Upper lobe of left lung (tissue), 6 donors: ENCODE measurements at regions not wholly inside any gene's neighbourhood (a gene's known extent, or its start where the extent isn't known, plus 50 kb on each side); places are given as distances from the start of the nearest gene placed in this dataset.

Experiments used
- ATAC-seq, 2 donors: fragments of 200-7000 bp; cut with Tn5 transposase; one replicate each; pipeline ENCODE4 v1.9.1; 2022; ENCODE audit warnings: mild to moderate bottlenecking in 2 of 2, moderate library complexity in 2 of 2; ENCODE audit not compliant: low FRiP score in 2 of 2
- DNase-seq, 2 donors: peaks; one replicate each; pipeline ENCODE4 v3.0.0-alpha.2; 2019 to 2020
- H3K27ac ChIP-seq, 4 donors: fragments of 200-600 bp; sonication (generic); one replicate each; pipeline ENCODE4 v1.5.1; 2016 to 2019
- H3K27me3 ChIP-seq, 4 donors: fragments of 200-600 bp; sonication (generic); one replicate each; pipeline ENCODE4 v1.5.1; 2017 to 2019
- H3K36me3 ChIP-seq, 4 donors: fragments of 200-600 bp; sonication (generic); one replicate each; pipeline ENCODE4 v1.5.1; 2016 to 2019
- H3K4me1 ChIP-seq, 4 donors: fragments of 200-600 bp; sonication (generic); one replicate each; pipeline ENCODE4 v1.5.1; 2018 to 2019
- H3K4me3 ChIP-seq, 4 donors: fragments of 200-600 bp; sonication (generic); one replicate each; pipeline ENCODE4 v1.5.1; 2017 to 2019; ENCODE audit warnings: mild to moderate bottlenecking in 2 of 4, moderate library complexity in 1 of 4
- H3K9me3 ChIP-seq, 4 donors: fragments of 200-600 bp; sonication (generic); one replicate each; pipeline ENCODE4 v1.5.1; 2018 to 2019
- CTCF ChIP-seq, 6 experiments: fragments of 450-650 bp in 4 of 6; fragments of 200-600 bp in 2 of 6; sonication (generic) in 2 of 6; IDR thresholded peaks; one replicate each; pipeline ENCODE4 v1.5.1; 2016 to 2019; ENCODE audit warnings: antibody characterized with exemption in 6 of 6
- EP300 ChIP-seq, 4 donors: sonication (generic); formaldehyde crosslinking; IDR thresholded peaks; one replicate each; pipeline ENCODE4 v1.5.1; 2017; ENCODE audit warnings: antibody characterized with exemption in 4 of 4, control low read depth in 2 of 4
- POLR2A ChIP-seq, 4 donors: fragments of 450-650 bp; IDR thresholded peaks; one replicate each; pipeline ENCODE4 v1.5.1; 2016 to 2017; ENCODE audit warnings: antibody characterized with exemption in 4 of 4, mild to moderate bottlenecking in 2 of 4
- POLR2AphosphoS5 ChIP-seq, 2 donors: sonication (generic); formaldehyde crosslinking; IDR thresholded peaks; one replicate each; pipeline ENCODE4 v1.5.1; 2017; ENCODE audit warnings: antibody characterized with exemption in 2 of 2
- whole genome bisulfite sequencing, 2 donors: methylation state at CpG; one replicate each; pipeline ENCODE4 v1.1.5; 2017 to 2018; 5-methylcytosine and 5-hydroxymethylcytosine counted together
- donor health status: DM: no; HTN: no; CAD: no; lungs with moderate emphysema.
- donor health status: DM: no; HTN: yes; CAD: no; lungs with severe emphysema.

- no peak for DNase-seq
- H3K27ac ChIP-seq, result no peak overlapping the region
- ATAC-seq, result no peak
- H3K9me3 ChIP-seq, result no peaks in the 10 kb centered on the region
- H3K4me1 ChIP-seq, result no peaks in the 10 kb centered on the region
- no peak overlapping the region for H3K4me3 ChIP-seq
- H3K27me3 ChIP-seq, result no peaks in the 10 kb centered on the region
- TF ChIP-seq CTCF (IDR thresholded peaks at IDR 0.05) (no peak), POLR2A (IDR thresholded peaks at IDR 0.05) (no peak), EP300 (IDR thresholded peaks at IDR 0.05) (no peak), POLR2AphosphoS5 (IDR thresholded peaks at IDR 0.05) (no peak)
- 37% methylated on average over 2 of the region's 2 CpGs; no CpG with 5 or more reads in 1 of the 2 donors for whole genome bisulfite sequencing, 2 donors
- H3K36me3 ChIP-seq, result no peaks in the 10 kb centered on the region
These were observed 351.1 kb upstream of the HSFY2 start for GRCh38 chrY:19124609-19125008.

- TF ChIP-seq POLR2A (IDR thresholded peaks at IDR 0.05) (no peak), EP300 (IDR thresholded peaks at IDR 0.05) (no peak), POLR2AphosphoS5 (IDR thresholded peaks at IDR 0.05) (no peak), CTCF (IDR thresholded peaks at IDR 0.05) (no peak)
- no peaks in the 10 kb centered on the region for H3K36me3 ChIP-seq
- no peak for ATAC-seq
These were observed 348.9 kb upstream of the HSFY2 start for GRCh38 chrY:19122450-19122849.

GRCh38 chrY:19098349-19098748, 324.8 kb upstream of the HSFY2 start:
- 56% methylated on average over 3 of the region's 3 CpGs; no CpG with 5 or more reads in 1 of the 2 donors for WGBS, 2 donors
- Histone ChIP-seq H3K36me3 (no peaks in the 10 kb centered on the region), H3K9me3 (no peaks in the 10 kb centered on the region), H3K4me1 (no peaks in the 10 kb centered on the region), H3K27me3 (no peaks in the 10 kb centered on the region), H3K4me3 (no peak overlapping the region), H3K27ac (no peak overlapping the region)
- no peak for TF ChIP-seq EP300 (IDR thresholded peaks at IDR 0.05)
- ATAC-seq (no peak), DNase-seq (no peak)

More at GRCh38 chrY:19122450-19122849, 348.9 kb upstream of the HSFY2 start:
- H3K4me3 ChIP-seq, result no peak overlapping the region
- no peak for DNase-seq
- no peaks in the 10 kb centered on the region for H3K4me1 ChIP-seq
- H3K27me3 ChIP-seq, result no peaks in the 10 kb centered on the region
- no peak overlapping the region for H3K27ac ChIP-seq
- H3K9me3 ChIP-seq, result no peaks in the 10 kb centered on the region

GRCh38 chrY:19095460-19095859, 321.9 kb upstream of the HSFY2 start:
- Histone ChIP-seq H3K9me3 (no peaks in the 10 kb centered on the region), H3K27ac (no peak overlapping the region), H3K4me1 (no peaks in the 10 kb centered on the region), H3K4me3 (no peak overlapping the region), H3K36me3 (no peaks in the 10 kb centered on the region), H3K27me3 (no peaks in the 10 kb centered on the region)
- ATAC-seq, result no peak
- TF ChIP-seq POLR2A (IDR thresholded peaks at IDR 0.05) (no peak), POLR2AphosphoS5 (IDR thresholded peaks at IDR 0.05) (no peak), CTCF (IDR thresholded peaks at IDR 0.05) (no peak), EP300 (IDR thresholded peaks at IDR 0.05) (no peak)
- no peak for DNase-seq

- DNase-seq, result no peak
- H3K27ac ChIP-seq, result no peak overlapping the region
- 100% methylated on average over 2 of the region's 2 CpGs; no CpG with 5 or more reads in 1 of the 2 donors for WGBS, 2 donors
- no peaks in the 10 kb centered on the region for H3K4me1 ChIP-seq
- no peaks in the 10 kb centered on the region for H3K36me3 ChIP-seq
- no peak for TF ChIP-seq POLR2AphosphoS5 (IDR thresholded peaks at IDR 0.05)
- TF ChIP-seq POLR2A (IDR thresholded peaks at IDR 0.05), result no peak
- TF ChIP-seq CTCF (IDR thresholded peaks at IDR 0.05), result no peak
- TF ChIP-seq EP300 (IDR thresholded peaks at IDR 0.05), result no peak
- no peak overlapping the region for H3K4me3 ChIP-seq
- no peaks in the 10 kb centered on the region for H3K9me3 ChIP-seq
- ATAC-seq, result no peak
- H3K27me3 ChIP-seq, result no peaks in the 10 kb centered on the region
These were observed 309.5 kb upstream of the HSFY2 start for GRCh38 chrY:19083006-19083405.
